ENCODE measurements at regions not wholly inside any gene's neighbourhood (a gene's known extent, or its start where the extent isn't known, plus 50 kb on each side); places are given as distances from the start of the nearest gene placed in this dataset.

DNA sequence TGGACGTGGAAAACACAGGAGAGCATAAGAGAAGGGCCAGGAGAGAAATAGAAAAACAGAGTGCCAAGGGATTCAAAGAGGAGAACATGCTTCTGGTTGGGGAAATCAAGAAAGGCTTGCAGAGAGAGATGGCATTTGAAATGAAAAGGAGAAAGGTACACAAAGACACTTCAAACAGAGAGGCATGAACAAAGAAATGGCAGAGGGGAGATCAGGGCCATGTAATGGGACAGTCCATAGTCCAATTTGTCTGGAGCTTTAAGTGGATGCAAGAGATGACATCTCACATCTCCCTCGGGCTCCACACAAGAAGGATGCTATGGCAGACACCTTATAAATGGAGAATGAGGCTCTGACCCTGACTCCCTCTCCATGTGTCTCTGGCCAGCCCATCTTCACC lies 331.1 kb downstream of the MLLT3 start:
- DNase-seq (ENCODE audit: low spot score) (no peak), ATAC-seq (no peak)

DNA sequence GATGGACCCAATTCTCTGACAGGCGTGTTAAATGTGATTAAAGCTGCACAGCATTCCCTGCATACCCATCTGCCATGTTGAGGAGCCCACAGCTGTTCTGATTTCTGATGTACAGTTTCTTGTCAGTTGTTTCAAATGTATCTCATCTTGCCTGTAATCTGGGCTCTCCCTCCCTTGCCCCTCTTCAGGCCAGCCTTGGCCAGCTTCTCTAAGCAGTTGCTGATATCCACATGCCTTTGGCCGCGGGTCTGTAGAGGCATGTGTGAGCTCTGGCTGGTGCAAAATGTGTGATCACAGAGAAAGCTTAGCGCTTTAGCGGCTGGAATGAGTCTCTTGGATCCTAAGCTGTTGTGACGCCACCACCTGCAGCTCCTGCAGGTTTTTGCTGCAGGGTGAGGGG lies 332.0 kb downstream of the MLLT3 start:
- DNase-seq (ENCODE audit: low spot score) (no peak), ATAC-seq (no peak)
- intact Hi-C loops (cut with DNase I), result no loop called here

More for the DNA sequence above, 331.1 kb downstream of the MLLT3 start:
- intact Hi-C loops (cut with DNase I), result no loop called here

DNA sequence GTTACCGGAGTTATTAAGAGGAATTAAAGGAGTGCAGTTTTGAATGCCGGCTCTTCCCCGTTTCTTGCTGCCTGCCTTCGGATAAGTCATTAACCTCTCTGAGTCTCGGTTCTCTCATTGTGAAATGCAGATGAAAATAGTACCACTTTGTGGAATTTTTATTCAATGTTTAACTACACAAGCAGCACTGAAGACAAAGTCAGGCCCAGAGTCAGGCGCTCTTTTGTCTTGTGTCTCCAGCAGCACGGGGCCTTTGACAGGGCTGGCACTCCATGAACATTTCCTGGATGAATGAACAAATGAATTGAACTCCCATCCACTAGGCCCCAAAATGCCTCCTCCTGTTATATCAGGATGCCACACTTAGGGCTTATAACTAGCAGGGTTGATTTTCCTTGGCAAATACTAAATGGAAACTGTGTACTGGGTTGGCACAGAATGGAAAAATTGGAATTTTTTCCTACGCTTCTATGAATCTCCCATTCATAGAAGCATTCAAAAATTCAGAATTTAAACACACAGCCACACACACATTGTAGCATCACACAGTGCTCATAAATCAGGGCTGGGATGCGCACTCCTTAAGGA lies 332.8 kb downstream of the MLLT3 start:
- ATAC-seq, result peak; percentile 40
- intact Hi-C loops (cut with DNase I), result no loop called here
- no peak for DNase-seq (ENCODE audit: low spot score)

DNA sequence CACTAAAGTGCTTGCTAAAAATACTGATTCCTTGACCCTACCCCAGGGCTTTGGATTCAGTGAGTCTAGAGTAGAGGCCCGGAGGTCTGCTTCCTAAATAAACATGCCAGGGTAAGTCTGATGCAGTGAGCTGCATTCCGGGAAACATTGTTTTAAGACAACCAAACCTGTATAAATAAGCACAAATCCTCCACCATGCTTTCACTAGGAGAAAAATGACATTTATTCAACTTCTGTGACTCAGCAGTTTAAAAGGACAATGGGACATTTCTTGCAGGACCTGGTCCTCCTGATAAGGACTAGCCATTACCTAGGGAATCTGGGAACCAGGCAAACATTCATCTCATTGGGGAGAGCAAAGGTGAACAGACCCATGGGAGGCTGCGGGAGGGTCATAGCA lies 335.3 kb downstream of the MLLT3 start:
- DNase-seq (ENCODE audit: low spot score), result no peak
- intact Hi-C loops (cut with DNase I), result no loop called here
- ATAC-seq, result no peak

DNA sequence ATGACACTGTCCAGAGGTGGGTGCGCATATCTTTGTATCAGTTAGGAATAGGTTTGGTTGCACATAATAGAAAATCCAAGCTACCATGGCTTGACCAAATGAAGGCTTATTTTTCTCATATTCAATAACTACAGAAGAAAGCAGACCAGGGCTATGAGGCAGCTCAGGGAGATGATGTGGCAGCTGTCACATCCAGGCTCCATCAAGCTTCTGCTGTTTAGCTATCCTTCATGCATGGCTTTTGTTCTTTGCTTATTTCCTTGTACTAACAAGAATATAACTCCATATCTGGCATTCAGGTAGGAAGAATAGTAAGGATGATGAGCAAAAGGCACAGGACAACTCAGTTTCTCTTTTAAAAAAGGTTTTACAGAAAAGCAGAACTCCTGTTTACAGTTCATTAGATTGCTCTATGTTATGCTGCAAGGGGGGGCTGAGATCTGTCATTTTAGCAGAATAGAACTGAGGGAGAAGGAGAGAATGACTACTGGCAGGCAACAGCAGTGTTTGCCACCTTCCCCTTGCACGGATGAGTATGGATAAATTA lies 336.1 kb downstream of the MLLT3 start:
- DNase-seq (ENCODE audit: low spot score) (no peak), ATAC-seq (no peak)
- intact Hi-C loops (cut with DNase I), result no loop called here

DNA sequence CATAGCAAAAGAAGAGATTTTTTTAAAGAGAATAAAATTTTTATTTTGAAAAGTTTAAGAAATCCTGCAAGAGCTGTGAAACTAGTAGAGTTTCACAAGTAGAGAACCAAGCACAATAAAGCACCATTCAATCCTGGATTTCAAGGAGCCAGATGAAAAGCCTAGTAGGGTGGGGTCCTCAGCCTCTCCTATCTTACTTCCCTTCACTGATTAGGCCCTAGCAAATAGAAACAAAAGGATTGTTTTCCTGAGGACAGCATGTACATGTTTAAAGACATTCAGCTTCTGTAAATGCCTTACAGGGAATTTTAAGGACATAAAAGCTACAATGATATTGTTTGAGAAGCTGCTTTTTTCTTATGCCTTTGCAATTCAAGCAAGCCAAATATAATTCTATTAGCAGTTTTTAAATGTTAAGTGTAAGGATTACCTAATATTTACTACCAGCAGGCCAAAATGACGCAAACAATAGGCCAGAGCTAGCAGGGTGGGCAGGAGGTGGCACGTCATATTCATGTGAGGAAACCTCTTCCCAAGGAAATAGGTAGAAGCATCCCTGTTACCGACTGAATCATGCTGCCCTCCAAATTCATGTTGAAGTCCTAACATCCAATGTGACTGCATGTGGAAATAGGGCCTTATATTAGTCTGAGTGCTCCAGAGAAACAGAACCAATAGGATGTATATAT lies 337.6 kb downstream of the MLLT3 start:
- intact Hi-C loops (cut with DNase I), result no loop called here
- no peak for DNase-seq (ENCODE audit: low spot score)
- no peak for ATAC-seq

DNA sequence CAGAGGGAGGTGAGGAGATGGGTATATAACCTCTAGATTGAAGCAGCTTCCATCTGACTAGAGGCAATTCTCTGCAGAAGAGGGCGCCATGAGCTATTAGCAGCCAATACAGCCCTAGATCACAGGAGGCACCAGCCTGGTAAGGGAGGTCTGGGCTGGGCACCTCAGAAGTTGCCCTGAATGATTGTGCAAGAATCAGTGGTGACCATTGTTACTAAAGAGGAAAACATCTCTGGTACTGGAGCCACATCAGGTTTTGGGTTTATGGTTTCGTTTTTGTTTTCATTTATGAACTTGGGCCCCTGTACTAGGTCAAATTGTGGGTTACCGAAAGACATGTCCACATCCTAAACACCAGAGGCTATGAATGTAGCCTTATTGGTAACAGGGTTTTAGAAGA lies 342.0 kb downstream of the MLLT3 start:
- intact Hi-C loops (cut with DNase I), result no loop called here
- no peak for ATAC-seq
- no peak for DNase-seq (ENCODE audit: low spot score)

DNA sequence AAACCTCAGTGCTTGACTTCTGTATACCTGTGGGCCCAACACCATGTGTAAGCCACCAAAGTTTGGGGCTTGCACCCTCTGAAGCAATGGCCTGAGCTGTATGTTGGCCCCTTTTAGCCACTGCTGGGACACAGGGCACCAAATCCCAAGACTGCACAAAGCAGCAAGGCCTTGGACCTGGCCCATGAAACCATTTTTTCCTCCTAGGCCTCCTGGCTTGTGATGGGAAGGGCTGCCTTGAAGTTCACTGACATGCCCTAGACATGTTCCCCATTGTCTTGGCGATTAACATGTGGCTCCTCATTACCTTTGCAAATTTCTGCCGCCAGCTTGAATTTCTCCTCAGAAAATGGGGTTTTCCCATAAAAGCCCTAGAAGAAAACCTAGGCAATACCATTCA lies 345.5 kb downstream of the MLLT3 start:
- ATAC-seq, result no peak

DNA sequence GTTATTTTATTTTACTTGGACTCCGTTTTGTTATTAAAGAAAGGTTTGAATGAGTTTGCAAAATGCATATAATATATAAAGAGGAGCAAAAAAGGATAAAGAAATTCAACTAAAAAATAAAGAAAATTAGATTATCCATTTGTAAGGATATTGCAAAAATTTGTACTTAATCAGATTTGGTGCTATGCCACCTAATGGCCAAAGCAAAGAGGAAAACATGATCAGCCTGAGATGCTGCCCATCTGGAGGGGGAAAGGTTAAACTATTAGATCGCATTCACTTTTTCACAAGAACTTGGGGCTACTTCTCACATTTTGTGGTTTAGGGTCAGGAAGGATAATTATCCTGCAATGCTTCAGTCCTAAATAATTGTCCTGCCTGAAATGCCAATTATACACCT lies 350.6 kb downstream of the MLLT3 start:
- intact Hi-C loops (cut with DNase I), result no loop called here
- ATAC-seq (no peak), DNase-seq (ENCODE audit: low spot score) (no peak)

More for the DNA sequence above, 345.5 kb downstream of the MLLT3 start:
- DNase-seq (ENCODE audit: low spot score), result no peak
- intact Hi-C loops (cut with DNase I), result no loop called here

DNA sequence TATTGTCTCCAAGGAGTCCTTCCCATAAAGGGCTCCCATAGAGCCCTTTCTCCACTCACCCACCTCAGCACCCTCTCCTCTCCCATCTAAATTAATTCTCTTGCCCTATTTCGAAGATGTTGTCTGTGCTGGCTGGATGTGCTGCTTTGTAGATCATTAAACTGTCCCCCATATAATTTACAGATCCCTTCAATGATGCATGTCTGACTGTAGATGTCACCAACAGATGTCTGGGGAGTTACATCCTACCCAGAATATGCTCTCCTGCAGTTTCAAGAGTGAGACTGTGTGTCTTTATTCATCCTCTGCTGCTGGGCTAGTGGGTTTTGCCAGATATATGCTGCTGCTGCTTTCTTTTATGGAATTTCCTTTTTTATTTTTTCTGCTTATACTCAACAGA lies 351.2 kb downstream of the MLLT3 start:
- intact Hi-C loops (cut with DNase I), result no loop called here
- DNase-seq (ENCODE audit: low spot score) (no peak), ATAC-seq (no peak)

DNA sequence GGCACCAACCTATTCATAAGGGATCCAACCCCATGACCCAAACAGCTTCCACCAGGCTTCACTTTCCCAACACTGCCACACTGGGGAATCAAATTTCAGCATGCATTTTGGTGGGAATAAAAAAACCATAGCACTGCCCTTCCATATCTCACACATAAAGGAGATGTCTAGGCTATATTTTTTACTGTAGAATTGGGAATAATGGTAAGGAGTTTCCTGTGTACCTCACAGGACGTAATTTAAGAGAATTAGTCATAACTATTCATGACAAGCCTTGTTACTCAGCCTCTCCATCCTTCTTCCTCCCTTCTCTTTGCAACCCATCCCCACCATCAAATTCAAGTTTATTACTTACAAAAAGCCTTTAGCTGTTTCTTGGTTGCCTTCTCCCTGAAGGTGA lies 352.1 kb downstream of the MLLT3 start:
- intact Hi-C loops (cut with DNase I), result no loop called here
- ATAC-seq, result no peak
- no peak for DNase-seq (ENCODE audit: low spot score)

DNA sequence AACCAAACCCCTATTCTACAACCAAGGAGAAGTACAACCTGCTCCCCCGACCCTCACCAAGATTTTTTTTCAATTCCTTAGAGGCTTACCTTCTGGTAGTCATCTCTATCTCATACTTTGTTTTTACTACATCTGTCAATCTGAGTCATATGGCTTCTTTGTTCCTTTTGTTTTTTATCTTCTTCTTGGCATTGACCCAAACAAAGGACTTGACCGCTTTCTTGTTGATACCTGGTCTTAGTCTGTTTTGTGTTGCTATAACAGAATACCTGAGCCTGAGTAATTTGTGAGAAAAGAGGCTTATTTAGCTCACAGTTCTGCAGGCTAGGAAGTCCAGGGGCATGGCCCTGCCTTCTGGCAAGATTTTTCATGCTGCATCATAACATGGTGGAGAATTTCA lies 352.7 kb downstream of the MLLT3 start:
- intact Hi-C loops (cut with DNase I), result no loop called here
- ATAC-seq, result no peak
- no peak for DNase-seq (ENCODE audit: low spot score)

DNA sequence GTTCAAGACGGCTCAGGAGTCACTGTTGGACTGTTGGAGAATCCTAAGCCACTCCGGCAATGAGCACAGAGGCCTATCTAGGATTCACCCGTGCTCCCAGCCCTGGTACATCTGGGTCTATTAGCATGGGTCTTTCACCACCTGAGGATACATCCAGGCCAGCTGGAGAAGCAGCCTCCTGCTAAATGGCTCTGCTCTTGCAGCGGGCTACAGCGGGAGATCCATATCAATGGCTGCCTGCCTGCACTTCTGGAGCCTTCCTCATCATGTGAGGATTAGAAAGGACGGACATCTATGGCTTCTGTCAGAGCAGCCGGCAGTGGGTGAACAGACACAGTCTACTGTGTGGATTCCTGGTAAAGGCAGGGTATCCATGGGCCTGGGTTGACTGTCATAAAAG lies 357.4 kb downstream of the MLLT3 start:
- no peak for ATAC-seq
- no peak for DNase-seq (ENCODE audit: low spot score)
- intact Hi-C loops (cut with DNase I), result no loop called here

DNA sequence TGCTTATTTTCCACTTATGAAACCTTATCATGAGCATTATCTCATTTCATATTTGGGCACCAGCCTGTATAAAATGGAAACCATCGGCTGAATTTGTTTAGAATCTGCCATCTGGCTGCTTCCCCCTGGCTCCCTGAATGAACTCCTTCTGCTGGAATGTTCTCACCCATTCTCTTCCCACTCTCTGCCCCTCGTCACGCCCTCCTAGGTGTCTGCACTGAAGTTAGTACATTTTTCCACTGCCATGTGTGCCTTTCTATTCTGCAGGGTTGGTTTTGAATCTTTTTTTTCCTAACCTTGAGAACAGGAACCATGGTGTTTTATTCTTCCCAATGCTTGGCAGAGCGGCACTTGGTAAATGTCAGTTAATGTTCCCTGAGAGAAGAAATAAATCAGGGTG lies 359.7 kb downstream of the MLLT3 start:
- DNase-seq (ENCODE audit: low spot score) (no peak), ATAC-seq (no peak)
- intact Hi-C loops (cut with DNase I), result no loop called here

DNA sequence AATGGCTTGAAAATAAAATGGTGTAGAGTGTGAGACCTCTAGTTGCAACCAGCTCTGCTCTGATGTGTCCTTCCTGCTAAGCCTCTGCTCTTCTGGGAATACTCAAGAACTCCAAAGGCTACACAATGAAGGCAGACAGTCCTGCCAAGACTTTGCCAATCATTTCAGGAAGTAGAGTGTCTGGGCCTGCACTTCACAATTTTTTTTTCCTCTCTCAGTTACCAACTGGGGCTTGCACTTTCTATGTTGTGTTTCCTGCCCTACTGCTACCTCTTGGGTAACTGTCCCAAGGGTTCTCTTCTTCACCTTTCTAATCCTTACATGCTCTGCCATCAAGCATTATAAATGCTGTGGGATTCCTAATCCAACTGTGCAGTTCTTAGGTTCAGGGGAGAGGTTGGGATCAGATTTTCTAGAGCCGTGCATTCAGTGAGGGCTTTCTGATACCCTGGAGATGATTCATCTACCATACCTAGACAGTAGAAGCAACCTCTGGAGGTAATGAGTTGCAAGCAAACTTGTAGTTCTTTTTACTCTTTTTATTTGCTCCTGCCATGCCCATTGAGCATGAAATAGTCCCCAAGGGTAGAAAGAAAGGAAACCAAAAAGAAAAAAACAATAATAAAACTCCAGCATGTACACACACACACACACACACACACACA lies 365.9 kb downstream of the MLLT3 start:
- ATAC-seq (no peak), DNase-seq (ENCODE audit: low spot score) (no peak)
- intact Hi-C loops (cut with DNase I), result no loop called here

DNA sequence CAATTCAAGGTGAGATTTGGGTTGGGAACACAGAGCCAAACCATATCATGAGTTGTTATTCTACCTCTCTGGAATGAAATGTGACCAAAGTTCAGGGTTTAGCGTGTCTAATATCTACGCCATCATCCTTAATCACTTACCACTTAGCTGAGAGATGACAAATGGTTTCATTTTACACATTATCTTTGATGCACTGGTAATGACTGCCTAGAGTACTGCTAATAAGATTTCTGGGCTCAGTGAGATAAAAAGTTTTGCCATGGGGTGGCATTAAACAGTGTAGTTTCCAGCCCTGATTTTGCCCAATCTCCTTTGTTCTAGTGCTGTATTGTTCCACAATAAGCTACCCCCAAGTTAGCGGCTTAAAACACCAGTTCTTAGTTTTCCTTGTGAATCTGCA lies 367.2 kb downstream of the MLLT3 start:
- no peak for ATAC-seq
- no peak for DNase-seq (ENCODE audit: low spot score)
- intact Hi-C loops (cut with DNase I), result no loop called here

DNA sequence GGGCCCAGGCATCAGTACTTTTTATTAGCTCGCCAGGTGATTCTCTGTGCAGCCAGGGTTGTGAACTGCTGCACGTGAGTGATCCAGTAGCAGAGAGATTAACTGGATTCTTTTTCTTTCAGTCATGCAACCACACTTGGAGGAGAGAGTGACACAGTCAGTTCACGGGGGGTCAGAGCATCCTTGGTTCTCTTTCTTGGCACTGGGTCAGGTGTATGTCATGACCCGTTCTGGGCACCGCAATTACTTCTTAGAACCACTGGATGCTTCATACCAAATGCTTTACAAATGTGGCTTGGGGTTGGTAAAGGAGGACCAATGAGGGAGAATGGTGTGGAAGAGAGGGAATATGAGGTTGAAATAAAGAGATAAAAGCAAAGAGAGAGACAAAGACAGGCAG lies 368.7 kb downstream of the MLLT3 start:
- ATAC-seq, result no peak
- DNase-seq (ENCODE audit: low spot score), result no peak
- intact Hi-C loops (cut with DNase I), result no loop called here

DNA sequence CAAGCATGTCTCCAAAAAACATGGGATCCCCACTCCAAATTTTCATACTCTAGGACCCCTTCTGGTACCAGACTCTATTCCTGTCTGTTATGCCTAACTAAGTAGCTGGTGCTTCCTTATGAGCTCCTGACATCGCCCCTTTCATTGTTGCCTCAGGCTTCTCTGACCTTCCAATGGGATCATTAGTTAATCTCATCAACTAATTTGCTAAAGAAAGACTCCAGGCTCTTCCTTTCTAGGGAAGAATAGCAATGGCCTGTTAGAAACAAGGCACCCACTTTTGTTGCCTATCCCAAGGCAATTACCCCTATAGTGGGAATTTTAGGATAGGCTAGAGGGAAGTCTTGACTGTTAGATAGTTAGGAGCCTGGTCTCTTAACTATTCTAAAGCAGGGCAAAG lies 369.5 kb downstream of the MLLT3 start:
- DNase-seq (ENCODE audit: low spot score), result no peak
- ATAC-seq, result no peak
- intact Hi-C loops (cut with DNase I), result no loop called here

DNA sequence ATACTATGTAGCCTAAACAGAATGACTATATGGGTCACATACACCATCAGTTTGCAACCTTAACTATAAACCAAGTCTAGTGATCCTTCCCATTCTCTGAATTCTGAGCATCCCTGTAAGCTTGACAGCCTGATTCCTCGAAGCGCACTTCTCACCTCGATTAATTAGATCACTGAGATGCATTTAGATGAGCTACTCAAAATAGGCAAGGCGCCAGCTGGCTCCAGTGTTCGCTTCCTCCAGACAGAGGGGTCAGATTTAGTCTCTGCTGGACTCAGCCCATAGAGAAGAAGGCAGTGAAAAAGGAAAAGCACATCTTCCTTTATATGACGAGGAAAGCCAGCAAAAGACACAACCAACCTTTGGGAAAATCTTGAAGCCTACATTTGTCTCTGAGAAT lies 371.5 kb downstream of the MLLT3 start:
- no peak for ATAC-seq
- DNase-seq (ENCODE audit: low spot score), result no peak
- intact Hi-C loops (cut with DNase I), result no loop called here

DNA sequence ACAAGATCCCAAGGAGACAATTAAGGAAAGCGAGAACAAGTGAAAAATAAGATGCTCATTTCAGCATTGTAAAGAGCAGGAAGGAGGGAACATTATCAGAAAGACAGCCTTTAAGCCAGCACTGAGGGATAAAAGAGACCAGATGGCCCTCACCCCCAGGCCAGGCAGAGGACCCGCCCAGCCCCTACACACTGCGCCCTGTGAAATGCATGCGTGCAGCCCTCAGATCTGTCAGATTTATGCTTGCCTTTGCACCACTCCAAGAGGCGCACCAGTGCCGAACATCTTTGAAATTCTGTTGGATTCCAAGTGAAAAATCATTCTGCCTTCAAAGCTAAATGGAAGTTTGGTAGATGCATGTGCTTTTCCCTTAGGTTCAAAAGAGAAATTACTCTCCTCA lies 378.0 kb downstream of the MLLT3 start:
- ATAC-seq, result no peak
- intact Hi-C loops (cut with DNase I), result no loop called here
- DNase-seq (ENCODE audit: low spot score), result no peak

DNA sequence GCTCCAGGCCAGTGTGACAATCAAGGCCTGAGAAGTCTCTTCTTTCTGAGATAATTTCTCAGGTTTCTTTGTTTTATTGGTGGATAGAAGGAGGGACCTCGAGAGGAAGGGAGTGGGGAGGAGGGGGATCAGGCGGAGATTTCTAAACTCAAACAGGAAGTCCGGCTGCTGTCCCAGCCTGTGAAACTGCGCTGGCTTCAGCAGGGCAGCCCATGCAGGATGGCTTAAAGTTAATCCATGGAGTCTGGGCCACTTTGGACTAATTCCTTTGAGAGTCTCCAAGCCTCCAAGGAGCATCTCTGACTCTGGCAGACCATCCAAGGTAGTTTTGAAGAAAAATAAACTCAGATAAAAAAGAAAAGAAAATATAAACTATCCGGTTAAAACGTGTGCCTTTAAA lies 378.5 kb downstream of the MLLT3 start:
- intact Hi-C loops (cut with DNase I), result no loop called here
- no peak for DNase-seq (ENCODE audit: low spot score)
- ATAC-seq, result no peak
